ENCODE measurements at regions not wholly inside any gene's neighbourhood (a gene's known extent, or its start where the extent isn't known, plus 50 kb on each side); places are given as distances from the start of the nearest gene placed in this dataset.

- no peak overlapping the region for H3K4ac ChIP-seq (ENCODE audit: low read depth in 1 of 2, low read length in 2 of 2)
- H4K91ac ChIP-seq (ENCODE audit: low read length), result no peak overlapping the region
- no peak for DNase-seq
- no peak overlapping the region for H4K8ac ChIP-seq (ENCODE audit: low read length)
- no peaks in the 10 kb centered on the region for H3K4me1 ChIP-seq (ENCODE audit: control insufficient read depth, insufficient read depth, low read depth, low read length)
- H3K27ac ChIP-seq (ENCODE audit: low read length, poor library complexity, severe bottlenecking), result no peak overlapping the region
- no peaks in the 10 kb centered on the region for H3K27me3 ChIP-seq (ENCODE audit: control insufficient read depth in 1 of 2, insufficient read depth in 1 of 2, low read length in 2 of 2)
- H3K14ac ChIP-seq (ENCODE audit: low read length in 2 of 2), result no peak overlapping the region
- no peak overlapping the region for H2AFZ ChIP-seq (ENCODE audit: low read depth, low read length)
- H3K23ac ChIP-seq (ENCODE audit: low read length in 2 of 2), result no peak overlapping the region
- no peak overlapping the region for H3K9ac ChIP-seq (ENCODE audit: low read length)
- no peaks in the 10 kb centered on the region for H3K36me3 ChIP-seq (ENCODE audit: control insufficient read depth in 1 of 2, insufficient read depth in 2 of 2, low read depth in 1 of 2, low read length in 2 of 2)
- no peak overlapping the region for H2BK15ac ChIP-seq (ENCODE audit: low read depth, poor library complexity, severe bottlenecking)
- H3K9me3 ChIP-seq (ENCODE audit: control insufficient read depth, low read length), result peaks cover 3% of the 10 kb centered on the region
- no peak overlapping the region for H2BK12ac ChIP-seq (ENCODE audit: low read length in 2 of 2)
- H2AK5ac ChIP-seq (ENCODE audit: low read length, severe bottlenecking), result no peak overlapping the region
- 93% methylated on average over 2 of the region's 2 CpGs for WGBS
- no peak overlapping the region for H3K18ac ChIP-seq (ENCODE audit: low read depth in 1 of 2, low read length in 2 of 2)
- no peaks in the 10 kb centered on the region for H3K79me1 ChIP-seq (replicated peaks; ENCODE audit: low read length, poor library complexity, severe bottlenecking)
- H2BK5ac ChIP-seq (ENCODE audit: low read depth, low read length, poor library complexity, severe bottlenecking), result no peak overlapping the region
- no peak overlapping the region for H3K4me3 ChIP-seq (ENCODE audit: insufficient read depth in 1 of 2, low read depth in 1 of 2, low read length in 2 of 2)
- no peak overlapping the region for H2BK120ac ChIP-seq (ENCODE audit: low read depth, low read length)
- no peak overlapping the region for H3K4me2 ChIP-seq (ENCODE audit: low read length, poor library complexity, severe bottlenecking)
These were observed 225.0 kb downstream of the COX7B2 start for GRCh38 chr4:46684041-46684440.

- Histone ChIP-seq H3K4me2 (ENCODE audit: low read length, poor library complexity, severe bottlenecking) (no peak overlapping the region), H3K4me3 (ENCODE audit: insufficient read depth in 1 of 2, low read depth in 1 of 2, low read length in 2 of 2) (no peak overlapping the region), H3K36me3 (ENCODE audit: control insufficient read depth in 1 of 2, insufficient read depth in 2 of 2, low read depth in 1 of 2, low read length in 2 of 2) (no peaks in the 10 kb centered on the region), H3K79me1 (replicated peaks; ENCODE audit: low read length, poor library complexity, severe bottlenecking) (no peaks in the 10 kb centered on the region), H3K4ac (ENCODE audit: low read depth in 1 of 2, low read length in 2 of 2) (no peak overlapping the region), H2BK5ac (ENCODE audit: low read depth, low read length, poor library complexity, severe bottlenecking) (no peak overlapping the region), H3K14ac (ENCODE audit: low read length in 2 of 2) (no peak overlapping the region), H3K9ac (ENCODE audit: low read length) (no peak overlapping the region), H2BK12ac (ENCODE audit: low read length in 2 of 2) (no peak overlapping the region), H2AFZ (ENCODE audit: low read depth, low read length) (no peak overlapping the region), H2BK15ac (ENCODE audit: low read depth, poor library complexity, severe bottlenecking) (no peak overlapping the region), H3K27me3 (ENCODE audit: control insufficient read depth in 1 of 2, insufficient read depth in 1 of 2, low read length in 2 of 2) (no peaks in the 10 kb centered on the region), H3K4me1 (ENCODE audit: control insufficient read depth, insufficient read depth, low read depth, low read length) (no peaks in the 10 kb centered on the region), H3K18ac (ENCODE audit: low read depth in 1 of 2, low read length in 2 of 2) (no peak overlapping the region), H3K27ac (ENCODE audit: low read length, poor library complexity, severe bottlenecking) (no peak overlapping the region), H2AK5ac (ENCODE audit: low read length, severe bottlenecking) (no peak overlapping the region), H2BK120ac (ENCODE audit: low read depth, low read length) (no peak overlapping the region), H4K91ac (ENCODE audit: low read length) (no peak overlapping the region), H3K9me3 (ENCODE audit: control insufficient read depth, low read length) (no peaks in the 10 kb centered on the region), H3K23ac (ENCODE audit: low read length in 2 of 2) (no peak overlapping the region), H4K8ac (ENCODE audit: low read length) (no peak overlapping the region)
- 80% methylated on average over 1 of the region's 1 CpG for WGBS
- DNase-seq, result no peak
These were observed 232.7 kb downstream of the COX7B2 start for GRCh38 chr4:46676364-46676763.

GRCh38 chr4:46674326-46674725 lies 234.7 kb downstream of the COX7B2 start:
- Histone ChIP-seq H3K4me1 (ENCODE audit: control insufficient read depth, insufficient read depth, low read depth, low read length) (no peaks in the 10 kb centered on the region), H3K27ac (ENCODE audit: low read length, poor library complexity, severe bottlenecking) (no peak overlapping the region), H2BK120ac (ENCODE audit: low read depth, low read length) (no peak overlapping the region), H3K14ac (ENCODE audit: low read length in 2 of 2) (no peak overlapping the region), H3K9ac (ENCODE audit: low read length) (no peak overlapping the region), H2BK12ac (ENCODE audit: low read length in 2 of 2) (no peak overlapping the region), H2AK5ac (ENCODE audit: low read length, severe bottlenecking) (no peak overlapping the region), H3K79me1 (replicated peaks; ENCODE audit: low read length, poor library complexity, severe bottlenecking) (no peaks in the 10 kb centered on the region), H3K18ac (ENCODE audit: low read depth in 1 of 2, low read length in 2 of 2) (no peak overlapping the region), H2BK5ac (ENCODE audit: low read depth, low read length, poor library complexity, severe bottlenecking) (no peak overlapping the region), H3K36me3 (ENCODE audit: control insufficient read depth in 1 of 2, insufficient read depth in 2 of 2, low read depth in 1 of 2, low read length in 2 of 2) (no peaks in the 10 kb centered on the region), H3K27me3 (ENCODE audit: control insufficient read depth in 1 of 2, insufficient read depth in 1 of 2, low read length in 2 of 2) (no peaks in the 10 kb centered on the region), H3K4me2 (ENCODE audit: low read length, poor library complexity, severe bottlenecking) (no peak overlapping the region), H2AFZ (ENCODE audit: low read depth, low read length) (no peak overlapping the region), H4K8ac (ENCODE audit: low read length) (no peak overlapping the region), H2BK15ac (ENCODE audit: low read depth, poor library complexity, severe bottlenecking) (no peak overlapping the region), H4K91ac (ENCODE audit: low read length) (no peak overlapping the region), H3K4me3 (ENCODE audit: insufficient read depth in 1 of 2, low read depth in 1 of 2, low read length in 2 of 2) (no peak overlapping the region), H3K4ac (ENCODE audit: low read depth in 1 of 2, low read length in 2 of 2) (no peak overlapping the region), H3K23ac (ENCODE audit: low read length in 2 of 2) (no peak overlapping the region), H3K9me3 (ENCODE audit: control insufficient read depth, low read length) (no peaks in the 10 kb centered on the region)
- no peak for DNase-seq

GRCh38 chr4:46667790-46668189 lies 241.3 kb downstream of the COX7B2 start:
- Histone ChIP-seq H2AK5ac (ENCODE audit: low read length, severe bottlenecking) (no peak overlapping the region), H3K36me3 (ENCODE audit: control insufficient read depth in 1 of 2, insufficient read depth in 2 of 2, low read depth in 1 of 2, low read length in 2 of 2) (no peaks in the 10 kb centered on the region), H4K91ac (ENCODE audit: low read length) (no peak overlapping the region), H4K8ac (ENCODE audit: low read length) (no peak overlapping the region), H3K27me3 (ENCODE audit: control insufficient read depth in 1 of 2, insufficient read depth in 1 of 2, low read length in 2 of 2) (no peaks in the 10 kb centered on the region), H3K18ac (ENCODE audit: low read depth in 1 of 2, low read length in 2 of 2) (no peak overlapping the region), H3K4me2 (ENCODE audit: low read length, poor library complexity, severe bottlenecking) (no peak overlapping the region), H2BK12ac (ENCODE audit: low read length in 2 of 2) (no peak overlapping the region), H3K4ac (ENCODE audit: low read depth in 1 of 2, low read length in 2 of 2) (no peak overlapping the region), H2BK15ac (ENCODE audit: low read depth, poor library complexity, severe bottlenecking) (no peak overlapping the region), H3K23ac (ENCODE audit: low read length in 2 of 2) (no peak overlapping the region), H3K9me3 (ENCODE audit: control insufficient read depth, low read length) (peaks cover 3% of the 10 kb centered on the region), H2AFZ (ENCODE audit: low read depth, low read length) (no peak overlapping the region), H3K9ac (ENCODE audit: low read length) (no peak overlapping the region), H3K14ac (ENCODE audit: low read length in 2 of 2) (no peak overlapping the region), H2BK120ac (ENCODE audit: low read depth, low read length) (no peak overlapping the region), H2BK5ac (ENCODE audit: low read depth, low read length, poor library complexity, severe bottlenecking) (no peak overlapping the region), H3K4me3 (ENCODE audit: insufficient read depth in 1 of 2, low read depth in 1 of 2, low read length in 2 of 2) (no peak overlapping the region), H3K4me1 (ENCODE audit: control insufficient read depth, insufficient read depth, low read depth, low read length) (no peaks in the 10 kb centered on the region), H3K79me1 (replicated peaks; ENCODE audit: low read length, poor library complexity, severe bottlenecking) (no peaks in the 10 kb centered on the region), H3K27ac (ENCODE audit: low read length, poor library complexity, severe bottlenecking) (no peak overlapping the region)
- WGBS, result 100% methylated on average over 1 of the region's 3 CpGs
- no peak for DNase-seq

Measured in mesenchymal stem cell (in vitro differentiated cells and primary cell).